ENCODE measurements at regions not wholly inside any gene's neighbourhood (a gene's known extent, or its start where the extent isn't known, plus 50 kb on each side); places are given as distances from the start of the nearest gene placed in this dataset.

GRCh38 chr14:22305607-22306006, 283.4 kb downstream of the DAD1 start:
- no peak for TF ChIP-seq CTCF (IDR thresholded peaks at IDR 0.05; ENCODE audit: low read depth, low read length)
- no peak for TF ChIP-seq EZH2phosphoT487 (IDR thresholded peaks at IDR 0.05; ENCODE audit: low read depth)

Data from OCI-LY3 (cell line).